ENCODE measurements at regions not wholly inside any gene's neighbourhood (a gene's known extent, or its start where the extent isn't known, plus 50 kb on each side); places are given as distances from the start of the nearest gene placed in this dataset.

DNA sequence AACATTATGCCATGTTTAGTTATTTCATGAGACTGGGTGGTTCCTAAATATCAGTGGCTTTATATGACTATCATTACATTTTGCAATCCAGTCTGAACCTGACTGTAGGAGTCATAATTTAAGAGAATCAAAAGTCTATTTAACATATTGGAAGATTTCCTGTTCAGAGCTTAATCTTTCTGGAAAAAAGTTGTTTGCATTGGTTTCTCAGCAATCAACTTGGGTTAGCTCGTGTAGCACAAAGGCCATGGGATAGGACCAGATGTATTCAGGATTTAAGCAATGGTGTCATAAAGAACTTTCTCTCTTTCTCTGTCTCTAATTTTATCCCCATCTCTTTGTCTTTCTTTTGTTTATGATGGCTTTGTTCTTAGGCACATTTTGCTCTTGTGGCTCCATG lies 296.0 kb upstream of the KCNN2 start:
- WGBS, 5 donors = 9 to 45% (median 24%) methylated on average over 1 of the region's 1 CpG
- Histone ChIP-seq H3K27ac (no peak overlapping the region), H3K4me1 (no peaks in the 10 kb centered on the region), H3K4me3 (no peak overlapping the region), H3K27me3 (no peaks in the 10 kb centered on the region), H3K36me3 (no peaks in the 10 kb centered on the region), H3K9me3 (no peaks in the 10 kb centered on the region)
- no peak for TF ChIP-seq POLR2AphosphoS5 (IDR thresholded peaks at IDR 0.05)
- no peak for TF ChIP-seq EP300 (IDR thresholded peaks at IDR 0.05)
- no peak for TF ChIP-seq POLR2A (IDR thresholded peaks at IDR 0.05)
- TF ChIP-seq, protein P1, sequence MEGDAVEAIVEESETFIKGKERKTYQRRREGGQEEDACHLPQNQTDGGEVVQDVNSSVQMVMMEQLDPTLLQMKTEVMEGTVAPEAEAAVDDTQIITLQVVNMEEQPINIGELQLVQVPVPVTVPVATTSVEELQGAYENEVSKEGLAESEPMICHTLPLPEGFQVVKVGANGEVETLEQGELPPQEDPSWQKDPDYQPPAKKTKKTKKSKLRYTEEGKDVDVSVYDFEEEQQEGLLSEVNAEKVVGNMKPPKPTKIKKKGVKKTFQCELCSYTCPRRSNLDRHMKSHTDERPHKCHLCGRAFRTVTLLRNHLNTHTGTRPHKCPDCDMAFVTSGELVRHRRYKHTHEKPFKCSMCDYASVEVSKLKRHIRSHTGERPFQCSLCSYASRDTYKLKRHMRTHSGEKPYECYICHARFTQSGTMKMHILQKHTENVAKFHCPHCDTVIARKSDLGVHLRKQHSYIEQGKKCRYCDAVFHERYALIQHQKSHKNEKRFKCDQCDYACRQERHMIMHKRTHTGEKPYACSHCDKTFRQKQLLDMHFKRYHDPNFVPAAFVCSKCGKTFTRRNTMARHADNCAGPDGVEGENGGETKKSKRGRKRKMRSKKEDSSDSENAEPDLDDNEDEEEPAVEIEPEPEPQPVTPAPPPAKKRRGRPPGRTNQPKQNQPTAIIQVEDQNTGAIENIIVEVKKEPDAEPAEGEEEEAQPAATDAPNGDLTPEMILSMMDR (IDR thresholded peaks at IDR 0.05) = no peak
- no peak for DNase-seq
- intact Hi-C loops (cut with DNase I; ENCODE audit: low total_unique reads) = no loop called here

DNA sequence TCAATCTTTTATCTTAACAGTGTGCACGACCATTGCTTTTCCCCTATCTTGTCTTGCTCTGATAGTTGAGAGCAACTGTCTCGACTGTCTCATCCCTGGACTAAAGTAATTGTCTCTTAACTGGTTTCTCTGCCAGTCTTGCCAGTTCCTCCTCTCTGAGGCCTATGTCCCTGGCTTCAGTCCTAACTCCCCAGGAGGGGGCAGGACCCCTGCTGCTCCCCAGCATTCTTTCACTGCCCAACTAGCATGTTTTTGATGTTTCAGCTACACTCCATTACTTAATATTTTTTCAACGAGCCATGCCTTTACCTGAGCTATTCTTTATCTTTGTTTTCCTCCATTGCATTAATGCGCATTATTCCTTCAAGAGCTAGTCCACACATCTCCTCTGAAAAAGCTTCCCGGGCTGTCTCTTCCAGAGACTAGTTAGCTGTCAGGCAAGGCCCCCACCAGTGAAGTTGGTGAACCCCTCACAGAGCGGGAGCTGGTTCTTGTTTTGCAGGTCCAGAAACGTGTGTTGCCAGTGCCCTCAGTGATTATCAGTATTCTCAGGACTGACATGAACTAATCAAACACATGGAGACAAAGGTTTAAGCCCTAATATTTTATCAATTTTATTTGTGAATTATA lies 291.7 kb upstream of the KCNN2 start:
- TF ChIP-seq, protein P1 (IDR thresholded peaks at IDR 0.05) = no peak
- no peak for TF ChIP-seq POLR2A (IDR thresholded peaks at IDR 0.05)
- no peak for TF ChIP-seq EP300 (IDR thresholded peaks at IDR 0.05)
- no peak for TF ChIP-seq POLR2AphosphoS5 (IDR thresholded peaks at IDR 0.05)
- Histone ChIP-seq H3K4me1 (no peaks in the 10 kb centered on the region), H3K4me3 (no peak overlapping the region), H3K36me3 (no peaks in the 10 kb centered on the region), H3K27ac (no peak overlapping the region), H3K27me3 (no peaks in the 10 kb centered on the region), H3K9me3 (no peaks in the 10 kb centered on the region)
- intact Hi-C loops (cut with DNase I; ENCODE audit: low total_unique reads) = no loop called here
- 59 to 77% (median 64%) methylated on average over 7 of the region's 7 CpGs for WGBS, 5 donors
- no peak for DNase-seq

DNA sequence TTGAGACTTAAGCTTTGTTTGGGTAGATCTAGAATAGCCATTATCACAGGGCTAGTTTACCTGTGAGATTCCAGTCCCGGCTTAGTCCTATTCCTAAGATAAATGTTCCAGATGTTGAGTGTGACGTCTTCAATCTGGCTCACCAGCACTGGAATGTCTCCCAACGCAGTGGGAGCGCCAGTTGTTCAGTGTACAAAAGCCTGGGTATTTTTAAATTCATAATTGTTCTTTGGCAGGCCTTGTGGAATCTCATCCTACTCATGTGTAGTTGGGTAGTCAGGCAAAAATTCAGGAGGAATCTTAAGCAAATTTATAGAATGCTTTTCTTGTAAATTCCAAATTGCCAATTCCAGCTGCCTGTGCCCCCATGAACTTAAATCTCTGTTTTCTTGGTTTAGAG lies 272.6 kb upstream of the KCNN2 start:
- WGBS, 5 donors = 49 to 61% (median 56%) methylated on average over 4 of the region's 4 CpGs
- Histone ChIP-seq H3K4me1 (no peaks in the 10 kb centered on the region), H3K36me3 (no peaks in the 10 kb centered on the region), H3K4me3 (no peak overlapping the region), H3K9me3 (peaks cover 0 to 18% (median 12%) of the 10 kb centered on the region in 4 donors), H3K27ac (no peak overlapping the region), H3K27me3 (no peaks in the 10 kb centered on the region)
- TF ChIP-seq, protein P1 (IDR thresholded peaks at IDR 0.05) = no peak
- TF ChIP-seq POLR2AphosphoS5 (IDR thresholded peaks at IDR 0.05) (no peak), POLR2A (IDR thresholded peaks at IDR 0.05) (no peak), EP300 (IDR thresholded peaks at IDR 0.05) (no peak)
- no peak for DNase-seq
- intact Hi-C loops (cut with DNase I; ENCODE audit: low total_unique reads) = no loop called here

DNA sequence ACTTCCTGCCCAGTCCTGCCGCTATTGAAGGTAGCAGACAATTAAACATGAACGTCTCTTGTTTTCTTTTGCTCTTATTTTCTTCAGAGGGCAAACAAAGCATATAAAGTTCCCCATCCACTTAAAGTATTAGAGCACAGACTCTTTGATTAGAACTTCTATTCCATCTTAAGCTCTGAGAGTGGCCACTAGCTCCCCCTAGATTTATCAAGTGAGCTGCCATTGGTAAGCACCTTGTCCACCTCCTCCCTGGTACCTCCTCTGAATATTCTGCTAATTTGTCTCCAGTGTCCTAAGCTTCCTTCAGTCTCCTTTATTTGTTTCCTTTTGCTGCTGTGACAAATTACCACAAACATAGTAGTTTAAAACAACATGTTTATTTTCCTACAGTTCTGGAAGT lies 264.3 kb upstream of the KCNN2 start:
- H3K36me3 ChIP-seq = no peaks in the 10 kb centered on the region
- no peak overlapping the region for H3K27ac ChIP-seq
- no peaks in the 10 kb centered on the region for H3K4me1 ChIP-seq
- peaks cover 0 to 3% (median 2%) of the 10 kb centered on the region in 4 donors for H3K9me3 ChIP-seq
- no peak for DNase-seq
- H3K27me3 ChIP-seq = no peaks in the 10 kb centered on the region
- H3K4me3 ChIP-seq = no peak overlapping the region
- 37 to 63% (median 56%) methylated on average over 2 of the region's 2 CpGs for WGBS, 5 donors
- intact Hi-C loops (cut with DNase I; ENCODE audit: low total_unique reads) = no loop called here
- TF ChIP-seq, protein P1 (IDR thresholded peaks at IDR 0.05) = no peak
- TF ChIP-seq POLR2A (IDR thresholded peaks at IDR 0.05) = no peak
- no peak for TF ChIP-seq EP300 (IDR thresholded peaks at IDR 0.05)
- TF ChIP-seq POLR2AphosphoS5 (IDR thresholded peaks at IDR 0.05) = no peak
